PC-3 (cell line): ENCODE measurements at regions not wholly inside any gene's neighbourhood (a gene's known extent, or its start where the extent isn't known, plus 50 kb on each side); places are given as distances from the start of the nearest gene placed in this dataset.

Experiments used
- ATAC-seq: fragments of 200-7000 bp; cut with Tn5 transposase; 2 replicates; pipeline ENCODE4 v1.9.1; 2020; ENCODE audit warnings: mild to moderate bottlenecking, moderate library complexity
- BruUV-seq: library from RNA; stranded (reverse); fragments of 400-500 nt; replicated peaks from 2 replicates; lab custom pipeline; 2021; lab: Mats Ljungman, UMichigan
- CTCF ChIA-PET: fragments of 300-600 bp; sonication (Branson Sonifier 250); formaldehyde crosslinking; loops from one replicate; lab custom pipeline; 2022; ENCODE audit warnings: antibody characterized with exemption; lab: Charles Lee
- POLR2A ChIA-PET: fragments of 300-600 bp; sonication (Branson Sonifier 250); formaldehyde crosslinking; loops from one replicate; lab custom pipeline; 2022; ENCODE audit warnings: antibody characterized with exemption; ENCODE audit not compliant: unreplicated experiment; lab: Charles Lee
- DNase-seq: peaks from one replicate; pipeline ENCODE4 v3.0.0-alpha.2; 2015
- H2AFZ ChIP-seq: fragments of 300-600 bp; sonication (generic); 2 replicates; pipeline ENCODE4 v1.6.0; 2016; ENCODE audit warnings: antibody characterized with exemption, low read length
- H3F3A ChIP-seq: fragments of 300-600 bp; sonication (generic); one replicate; pipeline ENCODE4 v1.6.0; 2017; ENCODE audit warnings: antibody characterized with exemption, low read length, control low read depth, mild to moderate bottlenecking; ENCODE audit not compliant: unreplicated experiment
- H3K27ac ChIP-seq: fragments of 300-600 bp; sonication (generic); 2 replicates; pipeline ENCODE4 v1.5.1; 2016; ENCODE audit warnings: mild to moderate bottlenecking, low read length
- H3K27me3 ChIP-seq: fragments of 300-600 bp; sonication (generic); 2 replicates; pipeline ENCODE4 v1.6.1; 2016; ENCODE audit warnings: low read length, mixed read lengths
- H3K36me3 ChIP-seq: fragments of 300-600 bp; sonication (generic); 2 replicates; pipeline ENCODE4 v1.6.1; 2016; ENCODE audit warnings: low read depth, mixed run types, low read length, mixed read lengths
- H3K4me1 ChIP-seq: fragments of 300-600 bp; sonication (generic); 2 replicates; pipeline ENCODE4 v1.5.1; 2016; ENCODE audit warnings: low read length; ENCODE audit not compliant: insufficient read depth
- H3K4me2 ChIP-seq: fragments of 300-600 bp; sonication (generic); 2 replicates; pipeline ENCODE4 v1.6.0; 2016; ENCODE audit warnings: low read length
- H3K4me3 ChIP-seq: fragments of 300-600 bp; sonication (generic); 2 replicates; pipeline ENCODE4 v1.5.1; 2016; ENCODE audit warnings: mild to moderate bottlenecking, low read length, mixed read lengths
- H3K79me2 ChIP-seq: fragments of 300-600 bp; sonication (generic); 2 replicates; pipeline ENCODE4 v1.6.1; 2017; ENCODE audit warnings: low read length, mixed read lengths
- H3K9ac ChIP-seq: fragments of 300-600 bp; sonication (generic); 2 replicates; pipeline ENCODE4 v1.6.0; 2016; ENCODE audit warnings: mild to moderate bottlenecking, low read length
- H3K9me2 ChIP-seq: fragments of 300-600 bp; sonication (generic); replicated peaks from 2 replicates; pipeline ENCODE4 v1.6.1; 2016; ENCODE audit warnings: mixed run types, low read length, mixed read lengths
- H3K9me3 ChIP-seq: fragments of 300-600 bp; sonication (generic); 2 replicates; pipeline ENCODE4 v1.6.1; 2016; ENCODE audit warnings: low read length, mixed read lengths
- H4K20me1 ChIP-seq: fragments of 300-600 bp; sonication (generic); 2 replicates; pipeline ENCODE4 v1.6.1; 2016; ENCODE audit warnings: low read length, mixed read lengths
- CTCF ChIP-seq: fragments of 300-600 bp; sonication (generic); conservative IDR thresholded peaks from 2 replicates; pipeline ENCODE4 v1.5.1; 2017; ENCODE audit warnings: antibody characterized with exemption, low read depth, mild to moderate bottlenecking, low read length
- EZH2 ChIP-seq: fragments of 300-600 bp; sonication (generic); IDR thresholded peaks from one replicate; pipeline ENCODE4 v1.6.1; 2017; ENCODE audit warnings: antibody characterized with exemption, mild to moderate bottlenecking, low read length; ENCODE audit not compliant: unreplicated experiment
- EZH2phosphoT487 ChIP-seq: fragments of 300-600 bp; sonication (generic); IDR thresholded peaks from 2 replicates; pipeline ENCODE4 v1.6.1; 2018; ENCODE audit warnings: mild to moderate bottlenecking, antibody characterized with exemption, low read length, borderline replicate concordance
- intact Hi-C: fragments of 100-400 bp; cut with micrococcal nuclease; formaldehyde crosslinking; loops from 2 replicates; pipeline ENCODE4 v1.9.0; 2023

GRCh38 chr12:98067795-98068194 is 447.6 kb upstream of the TMPO start:
- no TSS peak for BruUV-seq
- DNase-seq (no peak), ATAC-seq (no peak)
- H3K9ac ChIP-seq = no peak overlapping the region
- POLR2A ChIA-PET = no interaction called here
- H3K4me3 ChIP-seq = no peak overlapping the region
- no peak overlapping the region for H2AFZ ChIP-seq
- no peaks in the 10 kb centered on the region for H3K79me2 ChIP-seq
- CTCF ChIA-PET = no interaction called here
- no peak overlapping the region for H3K27ac ChIP-seq
- H3K27me3 ChIP-seq = peaks cover 4% of the 10 kb centered on the region; the same call in 1 of the 2 replicates
- H3K9me2 ChIP-seq = no peaks in the 10 kb centered on the region
- no peak overlapping the region for H3K4me2 ChIP-seq
- no peaks in the 10 kb centered on the region for H3K36me3 ChIP-seq
- intact Hi-C loops = no loop called here
- H4K20me1 ChIP-seq = no peaks in the 10 kb centered on the region
- H3K9me3 ChIP-seq = no peaks in the 10 kb centered on the region
- no peak for TF ChIP-seq EZH2phosphoT487
- no peak for TF ChIP-seq EZH2
- no peak for TF ChIP-seq CTCF
- H3K4me1 ChIP-seq = no peaks in the 10 kb centered on the region
- no peaks in the 10 kb centered on the region for H3F3A ChIP-seq

GRCh38 chr12:98073610-98074009 is 441.8 kb upstream of the TMPO start:
- H3K9ac ChIP-seq = no peak overlapping the region
- intact Hi-C loops = no loop called here
- H3K36me3 ChIP-seq = no peaks in the 10 kb centered on the region
- H3K4me2 ChIP-seq = no peak overlapping the region
- no peaks in the 10 kb centered on the region for H4K20me1 ChIP-seq
- DNase-seq = no peak
- H3K4me3 ChIP-seq = no peak overlapping the region
- CTCF ChIA-PET = no interaction called here
- H3F3A ChIP-seq = no peaks in the 10 kb centered on the region
- no peaks in the 10 kb centered on the region for H3K9me3 ChIP-seq
- no peaks in the 10 kb centered on the region for H3K4me1 ChIP-seq
- no peak overlapping the region for H3K27ac ChIP-seq
- TF ChIP-seq EZH2phosphoT487 (no peak), CTCF (no peak), EZH2 (no peak)
- POLR2A ChIA-PET = no interaction called here
- no peak overlapping the region for H2AFZ ChIP-seq
- H3K9me2 ChIP-seq = no peaks in the 10 kb centered on the region
- no peaks in the 10 kb centered on the region; the same call in 1 of the 2 replicates for H3K27me3 ChIP-seq
- BruUV-seq = no TSS peak
- no peak for ATAC-seq
- H3K79me2 ChIP-seq = no peaks in the 10 kb centered on the region

- no peak overlapping the region for H3K9ac ChIP-seq
- no peaks in the 10 kb centered on the region for H3K36me3 ChIP-seq
- no peak overlapping the region for H3K4me3 ChIP-seq
- no peaks in the 10 kb centered on the region for H4K20me1 ChIP-seq
- no peaks in the 10 kb centered on the region for H3K9me3 ChIP-seq
- H3F3A ChIP-seq = no peaks in the 10 kb centered on the region
- no peaks in the 10 kb centered on the region for H3K79me2 ChIP-seq
- no peaks in the 10 kb centered on the region; the same call in 1 of the 2 replicates for H3K27me3 ChIP-seq
- DNase-seq = no peak
- no peaks in the 10 kb centered on the region for H3K9me2 ChIP-seq
- CTCF ChIA-PET = no interaction called here
- intact Hi-C loops = no loop called here
- H3K4me2 ChIP-seq = no peak overlapping the region
- no peak overlapping the region for H3K27ac ChIP-seq
- POLR2A ChIA-PET = no interaction called here
- no peak for ATAC-seq
- no peak overlapping the region for H2AFZ ChIP-seq
- TF ChIP-seq EZH2phosphoT487 = no peak
- TF ChIP-seq CTCF = no peak
- no peak for TF ChIP-seq EZH2
- H3K4me1 ChIP-seq = no peaks in the 10 kb centered on the region
- BruUV-seq = no TSS peak
These were observed 441.1 kb upstream of the TMPO start for GRCh38 chr12:98074286-98074685.
